ENCODE measurements at regions not wholly inside any gene's neighbourhood (a gene's known extent, or its start where the extent isn't known, plus 50 kb on each side); places are given as distances from the start of the nearest gene placed in this dataset.

DNA sequence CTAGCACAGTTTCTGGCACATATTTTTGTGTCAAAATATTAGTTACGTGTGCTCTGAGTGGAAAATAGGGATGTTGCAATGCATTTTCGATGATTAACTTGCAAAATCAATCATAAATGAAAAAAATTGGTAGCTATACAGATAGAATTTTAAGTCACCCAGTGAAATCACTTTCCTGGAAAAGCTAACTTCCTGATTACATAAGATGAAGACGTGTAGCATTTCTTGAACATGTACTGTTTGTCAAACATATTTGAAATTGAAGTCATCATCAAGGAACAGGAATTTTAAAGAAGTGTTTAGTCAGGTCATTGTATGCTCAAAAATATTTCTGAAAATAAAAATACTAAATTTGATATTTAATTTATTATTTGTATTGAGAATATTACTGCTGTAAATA lies 977.7 kb downstream of the PLOD2 start:
- Mint-ChIP-seq H3K4me3 (no peak overlapping the region), H3K4me1 (no peaks in the 10 kb centered on the region), H3K27ac (no peak overlapping the region), H3K9me3 (peaks cover 3% of the 10 kb centered on the region), H3K36me3 (no peaks in the 10 kb centered on the region)
- DNase-seq (ENCODE audit: low spot score in 2 of 2): no peak
- no peak for ATAC-seq

DNA sequence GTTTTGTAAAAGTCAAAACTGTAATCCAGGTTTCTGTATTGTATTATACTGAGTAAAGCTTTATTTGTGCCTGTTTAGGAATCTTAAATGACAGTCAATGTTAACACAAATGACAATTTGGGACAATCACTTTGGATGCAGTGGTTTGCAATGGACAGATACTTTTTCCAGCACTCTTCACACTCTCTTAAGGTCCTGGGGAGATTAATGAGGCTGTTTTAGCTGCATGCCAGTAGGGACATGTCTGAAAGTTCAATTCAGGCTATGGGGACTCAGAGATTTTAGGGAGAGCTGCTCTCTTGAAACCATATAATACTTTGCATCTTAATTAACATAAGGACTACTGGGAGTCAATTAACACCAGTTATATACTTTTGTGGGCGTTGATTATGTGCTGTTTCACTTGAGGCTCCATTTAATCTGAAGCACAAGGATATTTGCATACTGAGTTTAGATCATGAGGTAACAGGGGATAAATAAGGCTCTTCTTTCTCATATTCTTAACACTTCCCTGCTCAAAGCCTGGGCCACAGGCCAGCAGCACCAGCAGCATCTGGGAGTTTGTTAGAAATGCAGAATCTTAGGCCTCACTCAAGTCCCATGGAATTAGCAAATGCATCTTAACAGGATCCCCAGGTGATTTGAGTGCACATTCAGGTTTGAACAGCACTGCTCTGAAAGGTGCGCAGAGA lies 972.8 kb downstream of the PLOD2 start:
- Mint-ChIP-seq H3K27ac (no peak overlapping the region), H3K36me3 (no peaks in the 10 kb centered on the region), H3K4me1 (no peaks in the 10 kb centered on the region), H3K4me3 (no peak overlapping the region), H3K9me3 (no peaks in the 10 kb centered on the region)
- no peak for DNase-seq (ENCODE audit: low spot score in 2 of 2)
- no peak for ATAC-seq

DNA sequence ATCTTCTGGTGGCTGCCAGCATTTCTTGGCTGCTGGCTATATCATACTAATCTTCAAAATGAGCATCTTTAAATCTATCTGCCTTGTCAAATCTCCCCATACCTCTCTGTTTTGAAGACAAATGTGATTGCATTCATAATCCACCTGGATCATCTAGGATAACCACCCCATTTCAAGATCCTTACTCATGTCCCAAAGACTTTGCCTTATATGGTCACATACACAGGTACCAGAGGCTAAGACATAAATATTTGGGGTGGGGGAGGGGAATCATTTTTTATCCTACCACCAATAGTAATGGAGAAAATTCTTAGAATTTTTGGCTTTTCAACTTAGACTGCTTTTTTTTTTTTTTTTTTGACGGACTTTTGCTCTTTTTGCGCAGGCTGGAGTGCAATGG lies 970.8 kb downstream of the PLOD2 start:
- Mint-ChIP-seq H3K4me3 (no peak overlapping the region), H3K27ac (no peak overlapping the region), H3K36me3 (no peaks in the 10 kb centered on the region), H3K9me3 (no peaks in the 10 kb centered on the region), H3K4me1 (no peaks in the 10 kb centered on the region)
- DNase-seq (ENCODE audit: low spot score in 2 of 2): no peak
- no peak for ATAC-seq

DNA sequence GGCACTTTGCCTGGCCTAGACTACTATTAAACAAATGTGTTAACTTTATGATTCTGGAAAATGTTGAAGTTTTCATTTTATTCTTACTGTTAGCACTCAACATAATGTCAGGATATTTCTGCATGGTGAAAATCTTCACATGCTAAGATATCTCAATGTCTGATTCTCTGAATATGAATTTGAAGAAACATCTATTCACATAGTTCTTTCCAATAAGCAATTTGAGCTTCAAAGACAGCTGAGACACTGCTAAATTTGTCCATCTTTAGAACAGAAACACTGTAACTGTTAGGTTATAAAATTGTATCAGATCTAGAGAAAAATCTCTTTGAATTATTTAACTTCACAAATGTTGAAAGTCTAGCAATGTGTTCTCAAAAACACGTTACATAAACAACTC lies 970.2 kb downstream of the PLOD2 start:
- Mint-ChIP-seq H3K9me3 (no peaks in the 10 kb centered on the region), H3K36me3 (no peaks in the 10 kb centered on the region), H3K27ac (no peak overlapping the region), H3K4me3 (no peak overlapping the region), H3K4me1 (no peaks in the 10 kb centered on the region)
- DNase-seq (ENCODE audit: low spot score in 2 of 2) (no peak), ATAC-seq (no peak)

DNA sequence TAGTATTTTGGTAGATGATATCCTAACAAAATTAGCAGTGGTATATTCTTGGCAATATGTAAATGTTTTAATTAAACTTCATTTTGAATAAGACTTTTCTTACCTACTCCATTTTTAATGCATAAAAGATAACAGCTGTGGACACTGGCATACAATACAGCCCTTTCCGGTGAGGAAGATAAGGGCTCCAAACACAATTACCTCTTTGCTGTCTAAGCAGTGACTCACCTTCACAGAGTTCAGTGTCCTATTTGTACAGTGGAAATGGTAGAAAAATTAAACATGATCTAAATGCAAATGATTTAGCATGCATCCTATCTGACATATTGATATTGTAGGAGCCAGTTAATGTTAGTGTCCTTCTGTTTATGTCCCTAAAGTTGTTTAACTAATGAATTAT lies 969.4 kb downstream of the PLOD2 start:
- Mint-ChIP-seq H3K4me3 (no peak overlapping the region), H3K9me3 (no peaks in the 10 kb centered on the region), H3K27ac (no peak overlapping the region), H3K4me1 (no peaks in the 10 kb centered on the region), H3K36me3 (no peaks in the 10 kb centered on the region)
- ATAC-seq (no peak), DNase-seq (ENCODE audit: low spot score in 2 of 2) (no peak)

DNA sequence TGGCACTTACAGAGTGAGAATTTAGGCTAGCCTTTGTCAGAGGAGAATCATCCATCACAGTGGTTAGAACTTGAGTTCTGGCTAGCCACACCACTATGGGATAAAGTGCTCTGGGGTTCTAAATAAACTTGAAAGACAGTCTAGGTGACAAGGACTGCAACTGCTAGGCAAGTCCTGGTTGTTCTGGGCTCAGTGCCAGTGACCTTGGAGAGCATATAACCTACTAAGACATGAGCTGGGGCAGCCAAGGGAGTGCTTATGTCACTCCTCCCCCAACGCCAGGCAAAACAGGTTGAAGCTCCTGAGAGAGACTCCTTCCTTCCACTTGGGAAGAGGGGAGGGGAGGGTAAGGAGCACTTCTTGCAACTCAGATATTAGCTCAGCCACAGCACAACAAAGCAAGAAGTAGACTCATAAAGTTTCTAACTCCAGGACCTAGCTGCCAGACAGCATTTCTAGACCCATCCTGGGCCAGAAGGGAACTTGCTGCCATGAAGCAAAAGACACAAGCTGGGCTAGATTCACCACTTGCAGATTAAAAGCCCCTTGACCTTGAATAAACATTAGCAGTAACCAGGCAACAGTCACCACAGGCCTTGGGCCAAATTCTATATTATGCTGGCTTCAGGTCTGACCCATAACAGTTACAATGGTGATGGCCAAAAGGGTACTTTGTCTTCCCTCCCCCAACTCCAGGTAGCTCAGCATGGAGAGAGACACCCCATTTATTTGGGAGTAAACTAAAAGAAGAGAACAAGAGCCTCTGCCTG lies 963.7 kb downstream of the PLOD2 start:
- Mint-ChIP-seq H3K27ac (no peak overlapping the region), H3K9me3 (peaks cover 13% of the 10 kb centered on the region), H3K4me3 (no peak overlapping the region), H3K36me3 (no peaks in the 10 kb centered on the region), H3K4me1 (no peaks in the 10 kb centered on the region)
- no peak for ATAC-seq
- no peak for DNase-seq (ENCODE audit: low spot score in 2 of 2)

DNA sequence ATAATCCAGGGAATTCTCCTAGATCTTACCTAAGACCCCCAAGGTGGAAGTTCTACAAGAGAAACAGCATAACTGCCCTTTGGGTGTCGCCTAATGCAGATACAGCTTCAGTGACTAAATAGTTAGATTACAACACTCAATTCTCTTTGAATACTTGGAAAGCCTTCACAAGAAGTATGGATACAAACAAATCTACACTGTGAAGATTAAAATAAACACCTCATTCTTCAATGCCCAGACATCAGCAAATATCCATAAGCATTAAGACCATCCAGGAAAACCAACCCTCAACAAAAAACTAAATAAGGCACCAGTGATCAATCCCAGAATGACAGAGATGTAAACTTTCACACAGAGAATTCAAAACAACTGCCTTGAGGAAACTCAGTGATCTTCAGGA lies 963.2 kb downstream of the PLOD2 start:
- Mint-ChIP-seq H3K4me1 (no peaks in the 10 kb centered on the region), H3K36me3 (no peaks in the 10 kb centered on the region), H3K4me3 (no peak overlapping the region), H3K27ac (no peak overlapping the region), H3K9me3 (peaks cover 13% of the 10 kb centered on the region)
- ATAC-seq (no peak), DNase-seq (ENCODE audit: low spot score in 2 of 2) (no peak)

DNA sequence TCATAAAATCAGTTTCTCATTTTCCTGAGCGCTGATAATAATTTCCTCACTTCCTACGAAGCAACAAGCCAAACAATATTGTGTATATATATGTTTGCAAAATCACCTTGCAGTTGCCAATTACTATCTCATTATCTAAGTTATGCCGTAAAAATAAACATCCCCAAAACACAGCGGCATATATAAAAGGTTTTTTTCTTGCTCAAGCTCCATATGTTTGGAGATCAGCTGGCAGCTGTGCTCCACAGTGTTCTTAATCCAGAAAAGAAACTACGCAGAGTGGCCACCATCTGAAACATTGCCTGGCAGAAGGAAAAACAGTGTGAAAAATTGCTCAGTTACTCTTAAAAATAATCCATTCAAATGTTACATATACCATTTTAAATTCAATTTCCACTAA lies 951.4 kb downstream of the PLOD2 start:
- DNase-seq (ENCODE audit: low spot score in 2 of 2) (no peak), ATAC-seq (no peak)
- H3K36me3 Mint-ChIP-seq: no peaks in the 10 kb centered on the region
- no peak overlapping the region for H3K4me3 Mint-ChIP-seq
- peaks cover 8% of the 10 kb centered on the region for H3K9me3 Mint-ChIP-seq
- no peaks in the 10 kb centered on the region for H3K4me1 Mint-ChIP-seq
- H3K27ac Mint-ChIP-seq: no peak overlapping the region

DNA sequence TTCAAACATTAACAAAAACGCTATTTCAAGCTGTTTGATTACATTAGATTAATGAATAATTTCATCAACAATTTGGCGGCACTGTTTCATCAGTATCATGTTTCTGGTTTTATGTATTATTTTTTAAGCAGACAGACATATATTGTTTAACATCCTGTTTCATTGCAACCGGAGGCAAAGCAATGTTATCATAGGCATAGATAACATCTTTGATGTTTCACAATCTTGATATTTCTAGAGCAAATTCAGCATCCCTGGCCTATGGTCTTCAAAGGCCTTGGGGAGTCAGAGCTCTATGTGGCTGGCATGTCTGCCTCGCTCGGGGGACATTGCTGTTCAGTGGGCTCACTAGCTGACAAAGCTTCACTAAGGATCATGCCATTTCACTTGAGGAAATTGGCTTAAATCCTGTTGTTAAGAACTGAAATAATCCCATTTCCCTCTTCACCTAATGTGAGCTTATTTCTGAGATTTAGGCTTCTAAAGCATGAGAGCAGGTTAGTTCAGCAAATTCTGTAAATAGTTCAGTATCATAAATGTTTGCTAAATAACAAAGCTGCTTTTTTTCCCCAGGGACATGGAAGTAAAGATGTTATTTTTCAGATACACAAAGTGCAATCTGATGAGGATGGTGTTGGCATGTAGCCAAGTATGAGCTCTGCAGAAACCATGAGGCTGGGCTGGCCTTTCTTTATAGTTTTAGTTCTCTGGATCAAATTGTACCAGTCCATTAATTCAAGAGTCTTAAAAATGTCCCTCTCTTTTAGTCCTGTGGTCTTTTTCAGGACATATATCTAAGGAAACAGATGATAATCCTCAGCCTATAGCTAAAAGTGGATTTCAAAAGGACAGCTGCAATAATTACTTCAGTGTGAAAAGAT lies 941.4 kb downstream of the PLOD2 start:
- no peak for ATAC-seq

DNA sequence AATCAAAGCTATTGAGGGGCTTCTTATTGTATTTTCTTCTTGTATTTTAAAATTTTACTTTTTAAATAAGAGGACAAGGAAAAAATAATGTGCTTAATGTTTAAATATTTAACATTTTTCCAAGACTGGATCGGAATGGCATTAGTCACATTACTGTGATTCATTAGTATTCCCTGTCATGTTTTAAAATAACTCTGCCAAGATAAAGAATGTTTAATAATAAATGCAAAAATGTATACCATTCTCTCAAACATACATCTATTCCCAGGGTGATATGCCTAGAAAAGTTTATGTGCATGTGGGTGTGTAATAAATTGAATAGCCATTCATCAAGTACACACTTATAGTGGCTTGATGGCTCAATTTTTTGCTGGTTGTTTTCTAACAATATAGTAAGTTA lies 936.1 kb downstream of the PLOD2 start:
- Mint-ChIP-seq H3K4me3 (no peak overlapping the region), H3K4me1 (no peaks in the 10 kb centered on the region), H3K36me3 (no peaks in the 10 kb centered on the region), H3K9me3 (peaks cover 4% of the 10 kb centered on the region), H3K27ac (no peak overlapping the region)
- DNase-seq (ENCODE audit: low spot score in 2 of 2) (no peak), ATAC-seq (no peak)

More for the DNA sequence above, 941.4 kb downstream of the PLOD2 start:
- Mint-ChIP-seq H3K9me3 (peaks cover 15% of the 10 kb centered on the region), H3K27ac (no peak overlapping the region), H3K36me3 (no peaks in the 10 kb centered on the region), H3K4me1 (no peaks in the 10 kb centered on the region), H3K4me3 (no peak overlapping the region)
- no peak for DNase-seq (ENCODE audit: low spot score in 2 of 2)

DNA sequence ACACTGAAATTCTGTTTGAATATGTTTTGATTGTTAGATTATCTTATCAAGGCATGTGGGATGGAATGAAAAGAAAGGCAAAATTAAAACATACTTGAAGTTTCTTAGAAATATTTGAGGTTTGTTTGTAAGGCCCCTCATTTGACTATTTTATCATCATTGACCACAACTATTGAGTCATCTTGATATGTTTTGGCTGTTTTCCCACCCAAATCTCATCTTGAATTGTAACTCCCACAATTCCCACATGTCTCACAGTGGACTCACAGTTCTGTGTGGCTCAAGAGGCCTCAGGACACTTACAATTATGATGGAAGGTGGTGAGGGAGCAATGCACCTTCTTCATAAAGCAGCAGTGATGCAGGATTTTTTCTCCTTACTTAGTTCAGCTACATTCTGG lies 917.1 kb downstream of the PLOD2 start:
- DNase-seq (ENCODE audit: low spot score in 2 of 2) (no peak), ATAC-seq (no peak)
- peaks cover 18% of the 10 kb centered on the region for H3K9me3 Mint-ChIP-seq
- H3K36me3 Mint-ChIP-seq: no peaks in the 10 kb centered on the region
- H3K4me3 Mint-ChIP-seq: no peak overlapping the region
- no peaks in the 10 kb centered on the region for H3K4me1 Mint-ChIP-seq
- H3K27ac Mint-ChIP-seq: no peak overlapping the region

DNA sequence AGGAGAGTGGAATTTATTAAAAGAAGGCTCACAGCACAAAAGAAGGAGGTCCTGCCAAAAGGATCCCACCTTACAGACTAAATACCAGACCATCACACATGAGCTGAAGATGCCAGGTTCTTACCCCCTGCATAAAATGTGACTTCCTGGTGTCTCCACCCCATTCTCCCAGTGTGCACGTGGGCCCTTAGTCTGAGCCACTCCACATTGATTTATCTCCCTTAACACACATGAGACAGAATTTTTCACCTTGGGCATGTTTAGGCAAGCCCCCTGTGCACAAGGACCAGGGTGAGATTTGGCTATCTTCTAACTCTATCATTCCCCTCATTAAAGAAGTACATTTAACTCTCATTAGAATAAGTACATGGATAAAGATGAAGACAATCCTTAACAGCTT lies 916.7 kb downstream of the PLOD2 start:
- no peak for DNase-seq (ENCODE audit: low spot score in 2 of 2)
- ATAC-seq: no peak

DNA sequence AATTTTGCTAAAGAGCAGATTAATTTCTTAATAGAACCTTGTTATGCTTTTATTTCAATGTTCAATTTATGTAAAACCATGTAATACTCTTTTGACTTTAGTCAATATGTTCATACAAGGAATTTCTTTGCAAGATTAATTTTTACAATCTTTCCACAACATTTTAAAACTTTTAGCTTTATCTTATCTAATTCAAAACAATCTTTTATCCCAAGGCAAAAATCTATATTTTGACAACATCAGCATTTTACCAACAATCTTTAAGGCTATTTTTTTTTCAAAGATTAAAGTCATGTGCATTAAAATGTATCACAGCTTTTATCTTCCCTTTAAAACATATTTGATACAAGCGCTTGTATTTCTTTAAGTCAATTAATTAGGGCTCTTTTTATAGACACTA lies 914.7 kb downstream of the PLOD2 start:
- DNase-seq (ENCODE audit: low spot score in 2 of 2): no peak

More for the DNA sequence above, 916.7 kb downstream of the PLOD2 start:
- H3K4me3 Mint-ChIP-seq: no peak overlapping the region
- H3K27ac Mint-ChIP-seq: no peak overlapping the region
- H3K4me1 Mint-ChIP-seq: no peaks in the 10 kb centered on the region
- H3K36me3 Mint-ChIP-seq: no peaks in the 10 kb centered on the region
- peaks cover 22% of the 10 kb centered on the region for H3K9me3 Mint-ChIP-seq

DNA sequence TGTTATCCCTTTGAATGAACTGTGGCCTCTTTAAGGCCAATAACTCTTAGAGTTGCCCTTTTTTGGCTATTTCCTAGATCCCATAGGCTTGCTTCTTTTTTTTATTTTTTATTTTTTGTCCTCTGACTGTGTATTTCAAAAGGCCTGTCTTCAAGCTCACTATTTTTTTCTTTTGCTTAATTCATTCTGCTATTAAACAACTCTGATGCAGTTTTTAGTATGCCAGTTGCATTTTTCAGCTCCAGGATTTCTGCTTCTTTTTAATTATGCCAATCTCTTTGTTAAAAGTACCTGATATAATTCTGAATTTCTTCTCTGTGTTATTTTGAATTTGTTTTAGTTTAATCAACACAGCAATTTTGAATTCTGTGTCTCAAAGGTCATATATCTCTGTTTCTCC lies 912.1 kb downstream of the PLOD2 start:
- Mint-ChIP-seq H3K4me1 (no peaks in the 10 kb centered on the region), H3K27ac (no peak overlapping the region), H3K36me3 (no peaks in the 10 kb centered on the region), H3K9me3 (peaks cover 18% of the 10 kb centered on the region), H3K4me3 (no peak overlapping the region)
- DNase-seq (ENCODE audit: low spot score in 2 of 2) (no peak), ATAC-seq (no peak)

More for the DNA sequence above, 914.7 kb downstream of the PLOD2 start:
- Mint-ChIP-seq H3K9me3 (peaks cover 18% of the 10 kb centered on the region), H3K4me1 (no peaks in the 10 kb centered on the region), H3K4me3 (no peak overlapping the region), H3K36me3 (no peaks in the 10 kb centered on the region), H3K27ac (no peak overlapping the region)
- no peak for ATAC-seq

DNA sequence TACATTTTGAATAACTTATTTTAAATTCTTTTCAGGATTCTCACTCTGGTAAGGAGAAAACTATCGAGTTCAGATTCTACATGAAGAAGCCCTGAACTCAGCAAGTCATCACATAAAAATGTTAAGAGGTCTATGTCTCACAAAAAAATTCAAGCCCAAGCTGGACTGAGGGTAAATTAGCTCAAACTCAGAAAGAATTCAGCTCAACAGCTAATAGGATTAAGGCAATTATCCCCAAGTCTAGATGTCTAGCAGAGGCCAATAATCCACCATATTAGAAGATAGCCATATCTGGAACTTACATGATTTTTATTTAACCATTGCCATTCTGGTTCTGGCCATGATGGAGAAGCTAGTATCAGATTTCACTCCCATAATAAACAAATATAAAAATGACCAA lies 909.7 kb downstream of the PLOD2 start:
- ATAC-seq (no peak), DNase-seq (ENCODE audit: low spot score in 2 of 2) (no peak)
- Mint-ChIP-seq H3K9me3 (peaks cover 18% of the 10 kb centered on the region), H3K27ac (no peak overlapping the region), H3K4me1 (no peaks in the 10 kb centered on the region), H3K4me3 (no peak overlapping the region), H3K36me3 (no peaks in the 10 kb centered on the region)

Data from stimulated activated effector memory CD8-positive, alpha-beta T cell treated with anti-CD3 and anti-CD28 coated beads, Interleukin-12 subunit alpha, Interleukin-12 subunit beta, amount 100 ng/mL, for 72 hours (primary cell).